HEK293T (cell line): ENCODE measurements at regions not wholly inside any gene's neighbourhood (a gene's known extent, or its start where the extent isn't known, plus 50 kb on each side); places are given as distances from the start of the nearest gene placed in this dataset.

Experiments used
- CTCF ChIA-PET: fragments of 350-600 bp; formaldehyde crosslinking; extraction: SDS; loops from one replicate; lab custom pipeline; 2021; ENCODE audit warnings: antibody characterized with exemption, inconsistent platforms; lab: Yijun Ruan, JAX
- POLR2A ChIA-PET: fragments of 350-600 bp; formaldehyde crosslinking; extraction: SDS; loops from one replicate; lab custom pipeline; 2020; ENCODE audit warnings: antibody characterized with exemption, inconsistent platforms; lab: Yijun Ruan, JAX
- DNase-seq: peaks from one replicate; pipeline ENCODE4 v3.0.0; 2012; ENCODE audit warnings: mixed read lengths; ENCODE audit errors: extremely low spot score
- ARNT ChIP-seq: fragments of 450-650 bp; IDR thresholded peaks from 2 replicates; pipeline ENCODE4 v1.6.1; 2017; ENCODE audit warnings: mild to moderate bottlenecking
- BHLHE40 ChIP-seq: fragments of 450-650 bp; IDR thresholded peaks from 2 replicates; pipeline ENCODE4 v1.6.1; 2016; ENCODE audit warnings: mild to moderate bottlenecking, moderate library complexity, borderline replicate concordance
- CTBP1 ChIP-seq: fragments of 450-650 bp; IDR thresholded peaks from 2 replicates; pipeline ENCODE4 v1.6.1; 2016; ENCODE audit warnings: borderline replicate concordance
- ELF4 ChIP-seq: fragments of 450-650 bp; IDR thresholded peaks from 2 replicates; pipeline ENCODE4 v1.6.1; 2017; ENCODE audit warnings: antibody characterized with exemption
- FOXA1 ChIP-seq: fragments of 450-650 bp; IDR thresholded peaks from 2 replicates; pipeline ENCODE4 v1.6.1; 2016; ENCODE audit warnings: mild to moderate bottlenecking
- FOXK2 ChIP-seq: fragments of 450-650 bp; IDR thresholded peaks from 2 replicates; pipeline ENCODE4 v1.6.1; 2016; ENCODE audit warnings: mild to moderate bottlenecking
- FOXM1 ChIP-seq: fragments of 450-650 bp; IDR thresholded peaks from 2 replicates; pipeline ENCODE4 v1.6.1; 2017; ENCODE audit warnings: mild to moderate bottlenecking, borderline replicate concordance
- HDGF ChIP-seq: fragments of 450-650 bp; IDR thresholded peaks from 2 replicates; pipeline ENCODE4 v1.6.1; 2017; ENCODE audit warnings: antibody characterized with exemption, borderline replicate concordance
- L3MBTL2 ChIP-seq: fragments of 450-650 bp; conservative IDR thresholded peaks from 2 replicates; pipeline ENCODE4 v1.6.1; 2016; ENCODE audit warnings: mild to moderate bottlenecking
- LEF1 ChIP-seq: fragments of 450-650 bp; IDR thresholded peaks from 2 replicates; pipeline ENCODE4 v1.6.1; 2017; ENCODE audit warnings: mild to moderate bottlenecking, borderline replicate concordance
- NFRKB ChIP-seq: fragments of 450-650 bp; IDR thresholded peaks from 2 replicates; pipeline ENCODE4 v1.6.1; 2016; ENCODE audit warnings: mild to moderate bottlenecking, moderate library complexity
- SP1 ChIP-seq: fragments of 450-650 bp; IDR thresholded peaks from 2 replicates; pipeline ENCODE4 v1.6.1; 2017
- SUZ12 ChIP-seq: fragments of 450-650 bp; IDR thresholded peaks from 2 replicates; pipeline ENCODE4 v1.6.1; 2016; ENCODE audit warnings: mild to moderate bottlenecking
- TARDBP ChIP-seq: fragments of 450-650 bp; IDR thresholded peaks from 2 replicates; pipeline ENCODE4 v1.6.1; 2016
- ZNF384 ChIP-seq: fragments of 450-650 bp; IDR thresholded peaks from 2 replicates; pipeline ENCODE4 v1.6.1; 2016
- TF ChIP-seq, protein P1 (sequence below): fragments of 450-650 bp; IDR thresholded peaks from 2 replicates; pipeline ENCODE4 v1.6.1; 2016

DNA sequence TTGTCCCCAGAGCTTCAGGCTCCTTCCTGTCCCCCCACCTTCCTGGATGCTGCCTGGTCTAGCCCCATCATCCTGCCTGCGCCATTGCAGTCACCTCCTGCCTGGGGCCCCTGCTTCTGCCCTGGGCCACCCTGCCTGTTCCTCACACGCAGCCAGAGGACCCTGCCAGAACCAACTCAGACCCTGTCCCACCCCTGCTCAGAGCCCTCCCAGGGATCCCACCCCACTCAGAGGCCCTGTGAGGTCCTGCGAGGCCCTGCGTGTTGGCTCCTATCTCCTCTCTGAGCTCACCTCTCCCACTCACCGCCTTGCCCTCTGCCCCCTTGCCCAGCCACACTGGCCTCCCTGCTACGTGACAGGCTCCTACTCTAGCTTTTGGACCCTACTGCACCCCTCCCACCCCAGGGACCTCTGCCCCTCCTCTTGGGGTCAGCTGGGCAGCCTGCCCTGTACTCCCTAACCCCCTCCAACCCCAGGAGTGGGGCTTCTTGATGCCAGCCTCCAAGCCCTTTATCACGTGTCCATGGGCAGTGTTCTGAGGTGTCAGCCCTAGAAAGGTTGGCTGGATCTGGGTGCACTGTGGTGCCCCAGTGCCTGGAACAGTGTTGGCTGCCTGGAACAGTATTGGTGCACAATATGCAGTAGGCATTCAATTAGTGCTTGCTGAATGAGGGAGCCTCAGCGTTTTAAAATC, 68.3 kb downstream of the CEBPB start:
- ChIA-PET CTCF (no interaction called here), POLR2A (interaction anchor here (0.6 kb wide), 1 partner anchor 27 kb away, joined by 3 read pairs; no protein-coding TSS in a partner anchor)
- DNase-seq, result no peak
- TF ChIP-seq FOXA1 (no peak), LEF1 (no peak), FOXK2 (no peak), CTBP1 (no peak), BHLHE40 (no peak), TARDBP (no peak), SUZ12 (no peak), HDGF (no peak), ARNT (no peak), NFRKB (no peak)
- TF ChIP-seq, protein P1, sequence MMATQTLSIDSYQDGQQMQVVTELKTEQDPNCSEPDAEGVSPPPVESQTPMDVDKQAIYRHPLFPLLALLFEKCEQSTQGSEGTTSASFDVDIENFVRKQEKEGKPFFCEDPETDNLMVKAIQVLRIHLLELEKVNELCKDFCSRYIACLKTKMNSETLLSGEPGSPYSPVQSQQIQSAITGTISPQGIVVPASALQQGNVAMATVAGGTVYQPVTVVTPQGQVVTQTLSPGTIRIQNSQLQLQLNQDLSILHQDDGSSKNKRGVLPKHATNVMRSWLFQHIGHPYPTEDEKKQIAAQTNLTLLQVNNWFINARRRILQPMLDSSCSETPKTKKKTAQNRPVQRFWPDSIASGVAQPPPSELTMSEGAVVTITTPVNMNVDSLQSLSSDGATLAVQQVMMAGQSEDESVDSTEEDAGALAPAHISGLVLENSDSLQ, result no peak

GRCh38 chr20:50259705-50260478, 69.3 kb downstream of the CEBPB start:
- ChIA-PET POLR2A (no interaction called here), CTCF (no interaction called here)
- TF ChIP-seq FOXM1, result no peak
- TF ChIP-seq, protein P1, result no peak
- TF ChIP-seq HDGF, result no peak
- TF ChIP-seq FOXA1, result no peak
- no peak for TF ChIP-seq SUZ12
- TF ChIP-seq L3MBTL2, result no peak
- no peak for TF ChIP-seq SP1
- TF ChIP-seq LEF1, result no peak
- TF ChIP-seq TARDBP, result no peak
- no peak for TF ChIP-seq ELF4
- TF ChIP-seq BHLHE40, result no peak
- no peak for TF ChIP-seq CTBP1
- TF ChIP-seq FOXK2, result no peak
- TF ChIP-seq ZNF384, result no peak
- TF ChIP-seq ARNT, result no peak
- TF ChIP-seq NFRKB, result no peak
- no peak for DNase-seq

- no peak for TF ChIP-seq ARNT
- TF ChIP-seq ELF4, result no peak
- no peak for TF ChIP-seq NFRKB
- no peak for TF ChIP-seq FOXA1
- no peak for TF ChIP-seq LEF1
- TF ChIP-seq ZNF384, result no peak
- TF ChIP-seq SP1, result no peak
- TF ChIP-seq FOXK2, result no peak
- no peak for TF ChIP-seq FOXM1
- TF ChIP-seq BHLHE40, result no peak
- CTCF ChIA-PET, result no interaction called here
- POLR2A ChIA-PET, result no interaction called here
- DNase-seq, result no peak
These were observed 70.0 kb downstream of the CEBPB start for GRCh38 chr20:50260479-50261221.

GRCh38 chr20:50261471-50262212, 71.0 kb downstream of the CEBPB start:
- CTCF ChIA-PET, result no interaction called here
- TF ChIP-seq SP1 (no peak), SUZ12 (no peak), CTBP1 (no peak), L3MBTL2 (no peak), ZNF384 (no peak), NFRKB (no peak)
- TF ChIP-seq, protein P1, result no peak
- POLR2A ChIA-PET, result no interaction called here
- DNase-seq, result no peak

- ChIA-PET POLR2A (no interaction called here), CTCF (interaction anchor here (0.6 kb wide), 1 partner anchor 486 kb away, joined by 5 read pairs; no protein-coding TSS in a partner anchor)
- DNase-seq, result no peak
- TF ChIP-seq BHLHE40 (no peak), ZNF384 (no peak), FOXK2 (no peak), ARNT (no peak), TARDBP (no peak), HDGF (no peak), L3MBTL2 (no peak), CTBP1 (no peak), SP1 (no peak), SUZ12 (no peak), FOXM1 (no peak), LEF1 (no peak), NFRKB (no peak), FOXA1 (no peak), ELF4 (no peak)
- TF ChIP-seq, protein P1, result no peak
These were observed 73.2 kb downstream of the CEBPB start for GRCh38 chr20:50263831-50264230.
